Activated CD8-positive, alpha-beta T cell treated with anti-CD3 and anti-CD28 coated beads for 36 hours (primary cell): ENCODE measurements at regions not wholly inside any gene's neighbourhood (a gene's known extent, or its start where the extent isn't known, plus 50 kb on each side); places are given as distances from the start of the nearest gene placed in this dataset.

Experiments
- ATAC-seq: fragments of 200-7000 bp; cut with Tn5 transposase; one replicate; pipeline ENCODE4 v1.10.0; 2021; ENCODE audit warnings: mild to moderate bottlenecking, moderate library complexity
- CTCF ChIA-PET: fragments of 350-600 bp; sonication (Branson Sonifier 250); formaldehyde crosslinking; loops from one replicate; lab custom pipeline; 2021; ENCODE audit warnings: antibody characterized with exemption; lab: Charles Lee
- POLR2A ChIA-PET: fragments of 350-600 bp; sonication (Branson Sonifier 250); formaldehyde crosslinking; loops from one replicate; lab custom pipeline; 2021; ENCODE audit warnings: antibody characterized with exemption; lab: Charles Lee
- DNase-seq: peaks from one replicate; pipeline ENCODE4 v3.0.0-alpha.2; 2020
- H3K27ac Mint-ChIP-seq: one replicate; pipeline ENCODE4 v1.8.0; 2021; ENCODE audit warnings: mild to moderate bottlenecking, mixed read lengths
- H3K27me3 Mint-ChIP-seq: one replicate; pipeline ENCODE4 v1.8.0; 2021; ENCODE audit warnings: mixed read lengths
- H3K36me3 Mint-ChIP-seq: one replicate; pipeline ENCODE4 v1.8.0; 2021; ENCODE audit warnings: low read depth, mixed read lengths
- H3K4me1 Mint-ChIP-seq: one replicate; pipeline ENCODE4 v1.8.0; 2021; ENCODE audit warnings: low read depth, mixed read lengths
- H3K4me3 Mint-ChIP-seq: one replicate; pipeline ENCODE4 v1.8.0; 2021; ENCODE audit warnings: mild to moderate bottlenecking, moderate library complexity, mixed read lengths
- H3K9me3 Mint-ChIP-seq: one replicate; pipeline ENCODE4 v1.8.0; 2021; ENCODE audit warnings: mixed read lengths
- CTCF ChIP-seq: fragments of 200-600 bp; IDR thresholded peaks from one replicate; pipeline ENCODE4 v1.8.0; 2022; ENCODE audit warnings: antibody characterized with exemption, mild to moderate bottlenecking
- intact Hi-C: fragments of 100-400 bp; cut with micrococcal nuclease; formaldehyde crosslinking; loops from one replicate; pipeline ENCODE4 v1.10.0; 2022

GRCh38 chr16:86325895-86326294, 184.4 kb upstream of the FOXF1 start:
- ChIA-PET POLR2A (no interaction called here), CTCF (interaction anchor here (0.6 kb wide), 1 partner anchor 26 kb away, joined by 3 read pairs; no protein-coding TSS in a partner anchor)
- no peak overlapping the region for H3K4me3 Mint-ChIP-seq
- TF ChIP-seq CTCF: no peak
- ATAC-seq (no peak), DNase-seq (no peak)
- H3K36me3 Mint-ChIP-seq: no peaks in the 10 kb centered on the region
- H3K9me3 Mint-ChIP-seq: peaks cover 2% of the 10 kb centered on the region
- H3K4me1 Mint-ChIP-seq: peaks cover 4% of the 10 kb centered on the region
- H3K27me3 Mint-ChIP-seq: peaks cover 13% of the 10 kb centered on the region
- intact Hi-C loops: no loop called here
- H3K27ac Mint-ChIP-seq: no peak overlapping the region

GRCh38 chr16:86327321-86327720, 183.0 kb upstream of the FOXF1 start:
- no peak overlapping the region for H3K4me3 Mint-ChIP-seq
- H3K36me3 Mint-ChIP-seq: no peaks in the 10 kb centered on the region
- peaks cover 2% of the 10 kb centered on the region for H3K9me3 Mint-ChIP-seq
- DNase-seq (no peak), ATAC-seq (no peak)
- H3K4me1 Mint-ChIP-seq: peaks cover 4% of the 10 kb centered on the region
- POLR2A ChIA-PET: no interaction called here
- peaks cover 17% of the 10 kb centered on the region for H3K27me3 Mint-ChIP-seq
- no peak overlapping the region for H3K27ac Mint-ChIP-seq
- intact Hi-C loops: no loop called here
- CTCF ChIA-PET: no interaction called here
- TF ChIP-seq CTCF: no peak

- ChIA-PET CTCF (no interaction called here), POLR2A (no interaction called here)
- no peak for DNase-seq
These were observed 179.4 kb upstream of the FOXF1 start for GRCh38 chr16:86330906-86331305.

GRCh38 chr16:86334079-86334635, 176.2 kb upstream of the FOXF1 start:
- no peak for TF ChIP-seq CTCF
- POLR2A ChIA-PET: no interaction called here
- intact Hi-C loops: no loop called here
- CTCF ChIA-PET: no interaction called here
- Mint-ChIP-seq H3K4me3 (no peak overlapping the region), H3K36me3 (no peaks in the 10 kb centered on the region), H3K4me1 (no peaks in the 10 kb centered on the region), H3K27me3 (peaks cover 26% of the 10 kb centered on the region), H3K9me3 (no peaks in the 10 kb centered on the region), H3K27ac (no peak overlapping the region)
- no peak for ATAC-seq
- no peak for DNase-seq

More at GRCh38 chr16:86330906-86331305, 179.4 kb upstream of the FOXF1 start:
- Mint-ChIP-seq H3K27ac (no peak overlapping the region), H3K9me3 (peaks cover under 1% of the 10 kb centered on the region), H3K36me3 (no peaks in the 10 kb centered on the region), H3K27me3 (peaks cover 27% of the 10 kb centered on the region), H3K4me3 (no peak overlapping the region), H3K4me1 (peaks cover 4% of the 10 kb centered on the region)
- intact Hi-C loops: no loop called here
- ATAC-seq: no peak
- TF ChIP-seq CTCF: no peak

- no peaks in the 10 kb centered on the region for H3K4me1 Mint-ChIP-seq
- CTCF ChIA-PET: no interaction called here
- intact Hi-C loops: no loop called here
- no peak overlapping the region for H3K4me3 Mint-ChIP-seq
- no peak for TF ChIP-seq CTCF
- DNase-seq (no peak), ATAC-seq (no peak)
- H3K27ac Mint-ChIP-seq: no peak overlapping the region
- peaks cover 21% of the 10 kb centered on the region for H3K27me3 Mint-ChIP-seq
- no peaks in the 10 kb centered on the region for H3K9me3 Mint-ChIP-seq
- H3K36me3 Mint-ChIP-seq: no peaks in the 10 kb centered on the region
- POLR2A ChIA-PET: no interaction called here
These were observed 174.8 kb upstream of the FOXF1 start for GRCh38 chr16:86335266-86336172.
